GM13976 (cell line): ENCODE measurements at regions not wholly inside any gene's neighbourhood (a gene's known extent, or its start where the extent isn't known, plus 50 kb on each side); places are given as distances from the start of the nearest gene placed in this dataset.
A peak's percentile ranks its signal among the peaks of the same experiment; 100 is the strongest.
"Not testable (repeated sequence)": the region's sequence is repeated elsewhere in the genome, so short reads cannot be mapped to it uniquely, and the experiment has no call there.

ENCODE experiments used
- DNase-seq: peaks from one replicate; pipeline ENCODE4 v3.0.0; 2012; ENCODE audit warnings: low spot score
- CTCF ChIP-seq: IDR thresholded peaks from 2 replicates; pipeline ENCODE4 v1.5.1; 2012; ENCODE audit warnings: borderline replicate concordance, mild to moderate bottlenecking; ENCODE audit not compliant: insufficient read depth; ENCODE audit errors: extremely low read depth, missing control alignments, control extremely low read depth
- in situ Hi-C: fragments of 300-500 bp; cut with MboI; formaldehyde crosslinking; loops from one replicate; pipeline ENCODE4 v1.12.0; 2022; ENCODE audit warnings: low sequenced_read_pairs, mixed read lengths, inconsistent platforms; ENCODE audit not compliant: unreplicated experiment

GRCh38 chr14:106287506-106287905, 761.1 kb downstream of the TMEM121 start:
- no peak for DNase-seq
- in situ Hi-C loops, result no loop called here
- no peak for TF ChIP-seq CTCF

GRCh38 chr14:106291626-106292025, 765.2 kb downstream of the TMEM121 start:
- DNase-seq, result no peak
- in situ Hi-C loops, result no loop called here
- TF ChIP-seq CTCF, result no peak

GRCh38 chr14:106294324-106294723, 767.9 kb downstream of the TMEM121 start:
- in situ Hi-C loops, result no loop called here

GRCh38 chr14:106300951-106301510, 774.6 kb downstream of the TMEM121 start:
- DNase-seq, result not testable (repeated sequence)

More at GRCh38 chr14:106294324-106294723, 767.9 kb downstream of the TMEM121 start:
- DNase-seq, result no peak
- TF ChIP-seq CTCF, result no peak

GRCh38 chr14:106301609-106302008, 775.2 kb downstream of the TMEM121 start:
- in situ Hi-C loops, DNase-seq: not testable (repeated sequence)

More at GRCh38 chr14:106300951-106301510, 774.6 kb downstream of the TMEM121 start:
- in situ Hi-C loops, result not testable (repeated sequence)

GRCh38 chr14:106302661-106303060, 776.3 kb downstream of the TMEM121 start:
- no peak for TF ChIP-seq CTCF
- DNase-seq, result no peak
- in situ Hi-C loops, result no loop called here

GRCh38 chr14:106304271-106304670, 777.9 kb downstream of the TMEM121 start:
- no peak for TF ChIP-seq CTCF
- DNase-seq, result no peak
- in situ Hi-C loops, result no loop called here

GRCh38 chr14:106308839-106309389, 782.5 kb downstream of the TMEM121 start:
- DNase-seq, result peak; percentile 59
- in situ Hi-C loops, result no loop called here
- peak; percentile 62 for TF ChIP-seq CTCF
